Femur (tissue), 1 donor: ENCODE measurements at regions not wholly inside any gene's neighbourhood (a gene's known extent, or its start where the extent isn't known, plus 50 kb on each side); places are given as distances from the start of the nearest gene placed in this dataset.
"Not testable (repeated sequence)": the region's sequence is repeated elsewhere in the genome, so short reads cannot be mapped to it uniquely, and the experiment has no call there.

Experiments used
- DNase-seq: peaks from one replicate; pipeline ENCODE4 v3.0.0-alpha.2; 2017

DNA sequence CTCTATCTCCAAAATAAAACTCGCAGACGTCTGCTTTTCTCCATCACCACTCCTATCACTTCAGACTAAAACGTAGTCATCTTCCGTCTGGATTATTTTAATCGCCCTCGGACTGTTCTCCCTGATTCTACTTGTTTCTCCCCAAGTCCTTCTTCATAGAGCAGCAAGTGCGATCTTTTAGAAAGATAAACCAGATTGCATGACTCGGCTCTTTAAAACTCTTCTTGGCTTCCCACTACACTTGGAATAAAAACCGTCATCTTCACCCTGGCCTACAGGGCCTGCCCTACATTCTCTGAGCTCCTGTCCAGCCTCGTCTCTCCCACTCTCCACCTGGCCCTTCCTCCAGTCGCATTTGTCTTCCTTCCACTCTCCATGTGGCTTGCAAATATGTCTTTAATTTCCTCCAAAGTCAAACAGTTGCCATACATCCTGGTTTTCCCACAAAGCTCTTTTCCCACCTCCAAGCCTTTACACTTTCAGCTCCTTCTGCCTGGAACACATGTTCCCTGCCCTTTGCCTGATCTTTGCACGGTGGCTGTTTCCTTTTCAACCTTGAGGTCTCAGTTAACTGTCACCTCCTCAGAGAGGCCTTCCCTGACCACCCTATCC is 70.5 kb upstream of the DHX40 start:
- DNase-seq: no peak

DNA sequence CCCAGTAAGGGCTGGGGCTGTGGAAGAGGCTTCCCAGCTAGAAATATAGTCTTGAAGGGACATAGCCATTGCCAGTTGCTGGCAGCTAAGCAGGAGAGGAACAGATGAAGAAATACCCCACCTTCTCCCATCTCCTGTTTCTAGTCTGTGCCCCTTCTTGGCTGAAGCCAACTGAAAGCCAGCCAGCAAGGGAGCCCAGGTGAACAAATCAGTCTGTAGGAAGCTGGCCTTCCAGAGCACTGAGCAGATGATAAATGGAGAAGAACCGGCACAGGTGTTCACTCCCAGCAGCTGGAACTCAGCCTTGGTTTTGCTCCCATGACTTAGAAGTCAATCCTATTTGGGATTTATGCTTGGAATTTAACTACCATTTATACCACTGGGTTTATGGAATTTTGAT is 69.2 kb upstream of the DHX40 start:
- DNase-seq: no peak

DNA sequence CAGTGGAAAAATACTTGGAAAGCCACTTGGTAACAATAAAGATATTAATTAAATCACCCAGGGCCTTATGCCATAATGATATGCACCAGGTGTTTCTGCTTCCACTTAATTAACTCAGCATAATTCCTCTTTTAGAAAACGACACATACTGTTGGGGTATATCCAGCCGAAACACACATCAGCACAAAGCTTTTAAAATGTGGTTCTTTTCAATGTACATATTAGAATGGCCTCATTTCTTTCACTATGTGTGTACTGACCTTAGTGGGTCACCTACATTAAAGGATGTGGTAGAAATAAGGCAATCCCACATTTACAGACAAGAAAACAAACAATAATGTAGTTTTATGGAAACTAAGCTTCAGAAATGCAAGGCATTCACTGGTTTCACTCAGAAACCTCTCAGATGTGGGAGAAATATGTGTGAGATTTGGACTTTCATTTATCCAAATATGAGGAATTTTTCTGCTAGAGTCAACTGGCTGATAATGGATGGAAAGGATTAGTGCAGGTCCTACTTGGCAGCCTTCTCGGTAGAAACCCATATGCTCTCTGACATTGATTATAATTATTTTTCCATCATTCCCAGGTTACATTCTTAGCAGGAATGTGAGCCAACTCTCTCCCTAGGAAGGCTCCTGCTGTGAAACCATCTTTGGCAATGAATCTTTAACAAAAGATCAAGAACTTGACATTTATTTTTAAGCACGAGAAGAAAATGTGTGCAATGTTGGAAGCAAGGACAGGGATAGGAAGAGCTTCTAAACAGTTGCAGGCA is 66.7 kb upstream of the DHX40 start:
- DNase-seq: no peak

DNA sequence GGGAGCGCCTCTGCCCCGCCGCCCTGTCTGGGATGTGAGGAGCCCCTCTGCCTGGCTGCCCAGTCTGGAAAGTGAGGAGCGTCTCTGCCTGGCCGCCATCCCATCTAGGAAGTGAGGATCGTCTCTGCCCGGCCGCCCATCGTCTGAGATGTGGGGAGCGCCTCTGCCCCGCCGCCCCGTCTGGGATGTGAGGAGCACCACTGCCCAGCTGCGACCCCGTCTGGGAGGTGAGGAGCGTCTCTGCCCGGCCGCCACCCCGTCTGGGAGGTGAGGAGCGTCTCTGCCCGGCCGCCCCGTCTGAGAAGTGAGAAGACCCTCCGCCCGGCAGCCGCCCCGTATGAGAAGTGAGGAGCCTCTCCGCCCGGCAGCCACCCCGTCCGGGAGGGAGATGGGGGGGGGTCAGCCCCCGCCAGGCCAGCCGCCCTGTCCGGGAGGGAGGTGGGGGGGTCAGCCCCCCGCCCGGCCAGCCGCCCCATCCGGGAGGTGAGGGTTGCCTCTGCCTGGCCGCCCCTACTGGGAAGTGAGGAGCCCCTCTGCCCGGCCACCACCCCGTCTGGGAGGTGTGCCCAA is 65.2 kb upstream of the DHX40 start:
- not testable (repeated sequence) for DNase-seq

DNA sequence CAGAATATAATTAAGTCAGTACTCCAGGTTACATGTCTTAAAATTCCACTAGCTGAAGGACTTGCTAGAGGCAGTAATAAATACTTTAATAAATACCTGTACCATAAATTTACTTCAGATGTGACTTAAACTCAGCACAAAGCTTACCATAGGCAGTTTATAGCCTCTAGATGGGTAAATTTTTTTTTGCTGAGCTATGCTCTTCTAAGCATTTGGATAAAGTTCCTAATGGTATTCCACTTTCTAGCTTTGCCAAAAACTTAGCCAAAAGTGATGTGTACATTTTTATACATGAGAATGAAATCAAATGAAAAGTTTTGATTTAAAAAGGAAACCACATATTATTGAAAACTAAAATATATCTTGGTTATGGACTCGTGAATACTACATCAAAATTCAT is 63.7 kb upstream of the DHX40 start:
- no peak for DNase-seq

DNA sequence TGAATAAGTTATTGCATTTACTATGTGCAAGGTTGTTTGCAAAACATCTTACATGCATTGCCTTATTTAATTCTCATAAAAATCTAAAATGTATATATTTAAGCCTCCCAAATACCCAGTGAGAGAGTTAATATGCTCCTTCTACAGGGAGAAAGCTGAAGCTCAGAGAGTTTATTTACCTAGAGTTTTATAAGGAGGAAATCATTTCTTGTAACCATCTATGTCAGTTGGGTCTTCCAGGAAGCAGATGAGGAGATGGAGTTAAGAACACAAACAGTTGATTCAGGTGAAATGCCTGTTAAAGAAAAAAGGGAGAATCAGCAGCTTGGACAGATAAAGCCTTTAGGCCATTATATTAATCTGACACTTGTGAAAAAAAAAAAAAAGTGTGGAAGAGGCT is 62.6 kb upstream of the DHX40 start:
- DNase-seq: no peak

DNA sequence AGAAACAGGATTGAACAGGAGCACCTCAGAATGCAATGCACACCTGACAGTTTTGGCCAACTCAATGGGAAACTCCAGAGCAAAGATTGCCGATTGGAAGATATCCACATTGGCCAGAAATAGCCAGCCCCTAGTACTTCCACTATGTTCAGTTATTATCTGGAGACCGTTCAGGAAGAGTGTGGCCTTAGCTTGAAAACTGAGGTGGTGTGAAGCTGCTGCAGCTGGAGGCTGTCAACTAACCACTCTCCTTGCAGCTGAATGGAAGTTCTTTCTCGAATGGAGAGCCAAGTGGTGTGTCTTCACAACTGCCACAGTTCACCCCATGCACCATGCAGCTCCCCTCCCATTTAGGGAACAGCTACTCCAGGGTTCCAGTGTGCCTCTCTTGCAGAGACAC is 61.9 kb upstream of the DHX40 start:
- no peak for DNase-seq

DNA sequence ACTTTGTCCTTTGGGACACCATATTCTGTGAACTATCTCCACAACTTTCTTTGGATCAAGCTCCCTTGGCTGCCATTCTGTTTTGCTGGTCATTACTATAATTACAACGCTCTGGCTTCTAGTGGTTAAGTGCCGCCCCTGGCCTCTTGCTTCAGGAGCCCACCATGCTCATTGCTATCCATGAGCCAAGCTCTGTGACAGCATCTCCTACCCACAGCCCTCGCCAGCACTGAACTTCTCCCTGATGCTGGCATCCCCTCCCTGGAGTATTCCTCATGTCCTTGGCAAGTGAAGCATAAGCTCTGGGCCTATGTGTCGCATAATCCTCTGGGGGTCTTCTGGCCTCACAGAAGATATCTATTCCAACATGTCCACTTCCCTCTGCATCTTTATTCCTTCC is 60.6 kb upstream of the DHX40 start:
- DNase-seq: no peak

DNA sequence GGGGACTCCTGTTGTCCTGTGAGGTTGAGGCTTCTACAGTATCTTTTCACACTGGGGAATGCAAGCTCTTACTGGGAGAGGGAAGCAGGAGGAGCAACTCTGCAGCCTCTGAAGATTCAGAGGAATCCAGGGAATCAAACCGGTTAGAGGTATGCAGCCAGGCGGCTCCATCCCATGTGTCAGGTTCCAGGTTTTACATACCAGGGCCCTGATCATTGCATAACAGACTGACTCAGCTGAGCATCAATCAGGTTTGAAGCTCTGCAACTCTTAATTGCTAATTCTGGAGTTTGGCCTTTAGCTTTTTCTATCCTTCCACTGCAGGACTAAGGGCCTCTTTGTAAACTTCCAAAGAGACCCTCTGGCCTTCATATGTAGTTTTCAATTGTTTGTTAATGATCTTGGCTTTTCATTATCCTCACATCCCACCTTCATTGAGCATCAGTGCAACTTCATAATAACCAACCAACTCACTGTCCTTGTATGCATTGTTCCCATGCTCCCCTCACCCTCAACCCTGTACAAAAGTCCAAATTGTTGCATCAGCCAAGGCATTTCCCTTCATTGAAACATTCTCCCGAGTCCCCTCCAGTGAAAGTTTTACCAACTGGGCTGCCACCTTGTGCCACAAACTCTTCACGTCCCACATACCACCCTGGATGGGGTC is 59.7 kb upstream of the DHX40 start:
- no peak for DNase-seq

DNA sequence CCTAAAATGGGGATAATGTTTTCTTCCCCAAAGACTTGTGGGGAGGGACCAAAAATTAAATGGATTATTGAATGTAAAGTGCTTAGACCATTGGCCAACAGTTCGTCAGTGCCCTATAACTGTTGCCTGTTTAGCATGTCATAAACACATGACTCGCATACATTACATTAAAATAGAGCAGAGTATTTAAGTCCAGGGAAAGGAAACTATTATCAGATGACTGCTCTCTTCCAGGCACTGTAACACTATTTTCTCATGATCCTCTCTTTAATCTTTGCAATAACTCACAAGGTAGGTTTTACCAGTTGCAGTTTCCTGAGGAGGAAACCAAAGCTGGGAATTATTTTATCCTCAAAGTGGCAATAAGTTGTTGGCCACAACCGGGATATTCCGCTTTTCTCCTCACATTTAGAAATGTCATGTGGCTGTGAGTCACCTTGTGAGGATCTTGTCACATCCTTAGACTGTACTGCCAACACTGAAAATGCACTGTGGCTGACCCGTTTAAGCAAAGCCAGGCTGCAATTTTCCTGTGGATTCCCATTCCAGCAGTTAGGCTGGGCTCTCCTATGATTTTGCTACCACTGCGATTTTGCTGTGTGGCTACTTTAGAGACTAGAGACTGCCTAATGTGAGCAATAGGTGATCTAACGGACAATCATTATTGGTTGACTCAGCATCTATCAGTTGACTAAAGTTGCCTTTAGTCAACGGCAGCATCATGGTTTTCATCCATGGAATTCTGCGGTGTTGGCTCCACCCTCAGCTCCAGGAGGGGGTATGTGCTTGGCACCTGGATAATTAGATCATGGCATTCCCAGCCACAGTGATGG is 58.3 kb upstream of the DHX40 start:
- DNase-seq: peak; percentile 73

DNA sequence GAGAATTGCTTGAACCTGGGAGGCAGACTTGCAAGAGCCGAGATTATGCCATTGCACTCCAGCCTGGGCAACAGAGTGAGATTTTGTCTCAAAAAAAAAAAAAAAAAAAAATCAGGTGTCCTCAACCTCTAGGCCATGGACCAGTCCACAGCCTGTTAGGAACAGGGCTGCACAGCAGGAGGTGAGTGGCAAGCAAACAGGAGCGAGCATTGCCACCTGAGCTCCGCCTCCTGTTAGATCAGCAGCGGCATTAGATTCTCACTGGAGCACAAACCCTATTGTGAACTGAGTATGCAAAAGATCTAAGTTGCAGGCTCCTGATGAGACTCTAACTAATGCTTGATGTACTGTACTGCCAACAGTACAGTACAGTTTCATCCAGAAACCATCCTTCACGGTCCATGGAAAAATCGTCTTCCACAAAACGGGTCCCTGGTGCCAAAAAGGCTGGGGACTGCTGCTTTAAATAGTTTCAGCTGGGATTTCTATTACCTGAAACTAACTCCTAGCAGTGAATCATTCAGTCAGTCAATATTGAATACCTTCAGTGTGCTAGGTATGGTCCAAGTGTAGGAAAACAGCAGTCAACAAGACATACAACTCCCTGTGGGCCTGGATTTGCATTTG is 56.3 kb upstream of the DHX40 start:
- DNase-seq: peak; percentile 44

DNA sequence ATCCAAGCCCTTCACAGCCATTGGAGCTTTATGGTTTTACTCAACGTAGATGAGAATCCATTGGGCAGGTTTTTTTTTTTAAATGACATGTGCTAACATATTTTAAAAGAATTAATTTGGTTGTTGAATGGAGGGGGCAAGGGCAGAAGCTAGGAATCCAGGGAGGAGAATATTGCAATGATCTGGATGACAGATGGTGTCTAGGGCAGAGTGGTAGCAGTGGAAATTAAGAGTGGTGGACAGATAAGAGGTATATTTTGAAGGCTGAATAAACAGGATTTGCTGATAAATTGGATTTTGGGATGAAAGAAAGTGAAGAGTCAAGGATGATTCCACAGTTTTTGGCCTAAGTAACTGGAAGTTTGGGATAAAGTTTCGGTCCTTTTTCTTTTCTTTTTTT is 54.8 kb upstream of the DHX40 start:
- no peak for DNase-seq

DNA sequence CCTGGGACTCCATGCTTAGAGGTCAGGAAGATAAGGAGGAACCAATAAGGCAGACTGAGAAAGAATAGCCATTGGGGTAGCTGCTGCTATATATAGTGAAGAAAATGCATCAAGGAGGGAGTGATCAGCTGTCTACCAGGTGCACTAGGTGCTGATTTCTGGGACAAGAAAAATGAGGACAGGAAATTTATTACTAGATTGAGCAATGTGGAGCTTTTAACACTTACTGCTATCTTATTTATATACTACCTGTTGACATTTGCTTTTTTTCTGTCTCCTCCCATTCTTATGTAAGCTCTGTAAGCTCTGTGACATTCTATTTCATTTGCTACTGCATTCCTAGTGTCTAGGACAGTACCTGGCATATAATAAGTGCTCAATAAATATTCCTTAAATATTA is 53.7 kb upstream of the DHX40 start:
- DNase-seq: no peak

DNA sequence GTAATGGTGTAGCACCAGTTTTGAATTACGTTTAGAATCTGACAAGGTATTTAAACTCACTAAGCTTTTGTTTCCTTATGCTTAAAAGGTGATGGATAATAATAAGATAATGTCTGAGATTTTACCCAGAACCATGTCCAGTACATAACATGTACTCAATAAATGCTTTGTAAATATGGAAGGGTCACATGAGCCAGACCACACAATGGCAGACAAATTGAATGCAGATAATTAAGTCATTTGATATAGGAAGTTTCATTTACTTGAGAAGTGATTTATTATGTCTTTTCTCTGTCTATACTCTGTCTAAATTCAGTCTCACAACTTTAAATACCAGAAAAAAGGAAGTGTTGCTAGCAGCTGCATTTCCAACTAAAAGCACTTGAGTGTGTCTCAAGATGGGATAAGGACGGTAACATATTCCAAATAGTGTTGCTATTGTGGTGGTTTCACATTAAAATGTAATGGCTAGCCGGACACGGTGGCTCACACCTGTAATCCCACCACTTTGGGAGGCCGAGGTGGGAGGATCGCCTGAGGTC is 52.5 kb upstream of the DHX40 start:
- DNase-seq: no peak

DNA sequence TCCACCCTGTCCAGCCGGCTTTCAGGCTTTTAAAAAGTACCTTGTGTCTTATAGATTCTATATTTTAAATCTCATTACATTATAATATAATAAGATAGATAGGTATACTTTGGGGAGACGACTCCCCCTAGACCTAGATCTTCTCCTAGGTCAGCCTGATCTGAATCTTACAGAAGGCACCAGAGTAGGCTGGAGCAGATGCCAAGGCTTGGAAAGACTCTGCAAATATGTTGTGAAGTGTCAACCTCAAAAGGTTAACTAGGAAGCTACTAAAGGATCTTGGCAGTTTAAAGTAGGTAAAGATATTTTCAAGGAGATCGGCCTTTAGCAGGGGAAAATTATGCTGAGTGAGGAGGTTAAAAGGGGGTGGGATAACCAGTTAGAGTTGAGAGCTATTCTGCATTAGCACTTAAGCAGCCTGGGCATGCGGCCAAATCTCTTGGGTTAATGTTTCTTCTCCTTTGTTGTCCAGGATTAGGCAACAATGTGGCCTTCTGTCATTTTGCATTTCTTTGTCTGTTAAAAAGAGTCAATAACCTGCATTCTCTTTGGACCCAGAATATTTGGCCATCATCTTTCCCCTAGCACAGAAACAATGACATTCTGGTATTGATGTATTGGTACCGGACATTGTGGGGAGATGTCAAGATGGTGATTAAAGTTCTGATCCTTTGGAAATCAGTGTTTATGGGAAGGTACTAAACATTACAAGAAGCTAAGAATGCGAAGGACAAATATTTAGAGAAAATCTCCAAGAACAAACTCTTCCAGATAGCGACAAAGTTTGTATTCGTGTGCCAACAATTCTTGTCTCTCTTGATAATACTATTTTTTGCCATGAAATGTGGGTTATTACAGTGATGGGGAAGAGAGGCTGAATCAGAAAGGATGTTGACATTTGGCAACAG is 51.2 kb upstream of the DHX40 start:
- peak; percentile 68 for DNase-seq
